Ectodermal cell (in vitro differentiated cells): ENCODE measurements at regions not wholly inside any gene's neighbourhood (a gene's known extent, or its start where the extent isn't known, plus 50 kb on each side); places are given as distances from the start of the nearest gene placed in this dataset.
"Not testable (repeated sequence)": the region's sequence is repeated elsewhere in the genome, so short reads cannot be mapped to it uniquely, and the experiment has no call there.

Experiments used
- H3K27ac ChIP-seq: 2 replicates; pipeline ENCODE4 v1.7.0; 2013; ENCODE audit warnings: mild to moderate bottlenecking, low read depth, low read length; ENCODE audit not compliant: insufficient read depth, poor library complexity, severe bottlenecking
- H3K27me3 ChIP-seq: 2 replicates; pipeline ENCODE4 v1.7.0; 2013; ENCODE audit warnings: mild to moderate bottlenecking, low read length; ENCODE audit not compliant: insufficient read depth, control insufficient read depth, poor library complexity, severe bottlenecking
- H3K36me3 ChIP-seq: one replicate; pipeline ENCODE4 v1.7.0; 2013; ENCODE audit warnings: low read length; ENCODE audit not compliant: control insufficient read depth, insufficient read depth
- H3K4me1 ChIP-seq: one replicate; pipeline ENCODE4 v1.7.0; 2013; ENCODE audit warnings: low read length; ENCODE audit not compliant: control insufficient read depth, insufficient read depth
- H3K4me3 ChIP-seq: 2 replicates; pipeline ENCODE4 v1.7.0; 2013; ENCODE audit warnings: low read depth, low read length, control low read depth; ENCODE audit not compliant: insufficient read depth
- H3K9me3 ChIP-seq: 2 replicates; pipeline ENCODE4 v1.7.0; 2013; ENCODE audit warnings: mild to moderate bottlenecking, low read length, moderate library complexity; ENCODE audit not compliant: control insufficient read depth
- WGBS, 2 experiments: methylation state at CpG; one replicate each; pipeline ENCODE4 v1.1.7; 2013; ENCODE audit warnings: missing lambda C conversion rate in 2 of 2; 5-methylcytosine and 5-hydroxymethylcytosine counted together

GRCh38 chr21:23936991-23937390 is 1670.3 kb downstream of the MRPL39 start:
- Histone ChIP-seq H3K36me3 (no peaks in the 10 kb centered on the region), H3K9me3 (no peaks in the 10 kb centered on the region), H3K4me3 (no peak overlapping the region), H3K4me1 (no peaks in the 10 kb centered on the region), H3K27me3 (no peaks in the 10 kb centered on the region), H3K27ac (no peak overlapping the region)
- WGBS, 2 experiments: 91 to 95% methylated on average over 2 of the region's 2 CpGs

GRCh38 chr21:23936224-23936623 is 1671.1 kb downstream of the MRPL39 start:
- Histone ChIP-seq H3K27ac (no peak overlapping the region), H3K4me3 (no peak overlapping the region), H3K9me3 (no peaks in the 10 kb centered on the region), H3K27me3 (no peaks in the 10 kb centered on the region), H3K36me3 (no peaks in the 10 kb centered on the region), H3K4me1 (no peaks in the 10 kb centered on the region)
- 69 to 74% methylated on average over 2 of the region's 2 CpGs for WGBS, 2 experiments

- H3K9me3 ChIP-seq: no peaks in the 10 kb centered on the region
- no peak overlapping the region for H3K4me3 ChIP-seq
- H3K27ac ChIP-seq: no peak overlapping the region
- WGBS, 2 experiments: 78% methylated on average over 1 of the region's 1 CpG; no CpG with 5 or more reads in 1 of the 2 experiments
- no peaks in the 10 kb centered on the region for H3K36me3 ChIP-seq
- no peaks in the 10 kb centered on the region for H3K27me3 ChIP-seq
- no peaks in the 10 kb centered on the region for H3K4me1 ChIP-seq
Observed at GRCh38 chr21:23930565-23930964, 1676.7 kb downstream of the MRPL39 start.

- 90 to 94% methylated on average over 2 of the region's 3 CpGs for WGBS, 2 experiments
- not testable (repeated sequence) for H3K27me3 ChIP-seq, H3K9me3 ChIP-seq, H3K4me1 ChIP-seq, H3K27ac ChIP-seq, H3K36me3 ChIP-seq, H3K4me3 ChIP-seq
Observed at GRCh38 chr21:23926430-23926829, 1680.9 kb downstream of the MRPL39 start.

GRCh38 chr21:23921670-23922418 is 1685.4 kb downstream of the MRPL39 start:
- H3K9me3 ChIP-seq: no peaks in the 10 kb centered on the region
- H3K27me3 ChIP-seq: no peaks in the 10 kb centered on the region
- H3K27ac ChIP-seq: no peak overlapping the region
- 90 to 91% methylated on average over 8 of the region's 8 CpGs for WGBS, 2 experiments
- no peaks in the 10 kb centered on the region for H3K4me1 ChIP-seq
- no peaks in the 10 kb centered on the region for H3K36me3 ChIP-seq
- H3K4me3 ChIP-seq: no peak overlapping the region

GRCh38 chr21:23900727-23901126 is 1706.6 kb downstream of the MRPL39 start:
- Histone ChIP-seq H3K4me3 (no peak overlapping the region), H3K4me1 (no peaks in the 10 kb centered on the region), H3K27me3 (no peaks in the 10 kb centered on the region), H3K36me3 (no peaks in the 10 kb centered on the region), H3K9me3 (no peaks in the 10 kb centered on the region), H3K27ac (no peak overlapping the region)
- 90 to 97% methylated on average over 3 of the region's 3 CpGs for WGBS, 2 experiments

GRCh38 chr21:23899561-23899960 is 1707.7 kb downstream of the MRPL39 start:
- Histone ChIP-seq H3K36me3 (no peaks in the 10 kb centered on the region), H3K27ac (no peak overlapping the region), H3K9me3 (no peaks in the 10 kb centered on the region), H3K27me3 (no peaks in the 10 kb centered on the region), H3K4me1 (no peaks in the 10 kb centered on the region), H3K4me3 (no peak overlapping the region)
- WGBS, 2 experiments: 89 to 93% methylated on average over 2 of the region's 2 CpGs

- no peak overlapping the region for H3K27ac ChIP-seq
- 92 to 93% methylated on average over 4 of the region's 4 CpGs for WGBS, 2 experiments
- H3K4me3 ChIP-seq: no peak overlapping the region
- H3K4me1 ChIP-seq: no peaks in the 10 kb centered on the region
- H3K27me3 ChIP-seq: no peaks in the 10 kb centered on the region
- no peaks in the 10 kb centered on the region for H3K36me3 ChIP-seq
- no peaks in the 10 kb centered on the region for H3K9me3 ChIP-seq
Observed at GRCh38 chr21:23890652-23891051, 1716.6 kb downstream of the MRPL39 start.

- no peaks in the 10 kb centered on the region for H3K9me3 ChIP-seq
- no peak overlapping the region for H3K4me3 ChIP-seq
- H3K27ac ChIP-seq: no peak overlapping the region
- WGBS, 2 experiments: 93 to 94% methylated on average over 8 to 10 of the region's 10 CpGs
- H3K4me1 ChIP-seq: no peaks in the 10 kb centered on the region
- H3K36me3 ChIP-seq: no peaks in the 10 kb centered on the region
- H3K27me3 ChIP-seq: no peaks in the 10 kb centered on the region
Observed at GRCh38 chr21:23887725-23888306, 1719.5 kb downstream of the MRPL39 start.

- no peaks in the 10 kb centered on the region for H3K4me1 ChIP-seq
- no peak overlapping the region for H3K27ac ChIP-seq
- no peaks in the 10 kb centered on the region for H3K36me3 ChIP-seq
- WGBS, 2 experiments: 91 to 92% methylated on average over 21 of the region's 21 CpGs
- no peak overlapping the region for H3K4me3 ChIP-seq
- no peaks in the 10 kb centered on the region for H3K27me3 ChIP-seq
- H3K9me3 ChIP-seq: no peaks in the 10 kb centered on the region
Observed at GRCh38 chr21:23886828-23887724, 1720.2 kb downstream of the MRPL39 start.
